ENCODE measurements at regions not wholly inside any gene's neighbourhood (a gene's known extent, or its start where the extent isn't known, plus 50 kb on each side); places are given as distances from the start of the nearest gene placed in this dataset.

- 50 to 73% (median 62%) methylated on average over 3 of the region's 3 CpGs for WGBS, 4 donors
- no peak overlapping the region for H3K27ac ChIP-seq
- H3K36me3 ChIP-seq (replicated peaks in 1 of 2) = no peaks in the 10 kb centered on the region
- no peak overlapping the region for H3K4me3 ChIP-seq
- H3K27me3 ChIP-seq = no peaks in the 10 kb centered on the region
- no peaks in the 10 kb centered on the region for H3K4me1 ChIP-seq (replicated peaks in 1 of 2)
- DNase-seq = no peak
- no peak for TF ChIP-seq CTCF (IDR thresholded peaks at IDR 0.05)
- TF ChIP-seq POLR2A (IDR thresholded peaks at IDR 0.05) = no peak
- no peaks in the 10 kb centered on the region for H3K9me3 ChIP-seq (replicated peaks in 1 of 3)
- intact Hi-C loops (cut with DNase I) = no loop called here
Measured at GRCh38 chr6:66814156-66814555, 1107.1 kb upstream of the EYS start.

GRCh38 chr6:66808771-66809170, 1101.7 kb upstream of the EYS start:
- no peak overlapping the region for H3K27ac ChIP-seq
- 82 to 94% (median 88%) methylated on average over 1 of the region's 1 CpG for WGBS, 4 donors
- no peaks in the 10 kb centered on the region for H3K4me1 ChIP-seq (replicated peaks in 1 of 2)
- no peak overlapping the region for H3K4me3 ChIP-seq
- TF ChIP-seq POLR2A (IDR thresholded peaks at IDR 0.05) (no peak), CTCF (IDR thresholded peaks at IDR 0.05) (no peak)
- intact Hi-C loops (cut with DNase I) = no loop called here
- no peak for DNase-seq
- H3K36me3 ChIP-seq (replicated peaks in 1 of 2) = no peaks in the 10 kb centered on the region
- no peaks in the 10 kb centered on the region for H3K27me3 ChIP-seq
- H3K9me3 ChIP-seq (replicated peaks in 1 of 3) = no peaks in the 10 kb centered on the region

- no peaks in the 10 kb centered on the region for H3K9me3 ChIP-seq (replicated peaks in 1 of 3)
- intact Hi-C loops (cut with DNase I) = no loop called here
- WGBS, 4 donors = 39 to 53% (median 47%) methylated on average over 2 to 3 of the region's 3 CpGs
- DNase-seq = no peak
- no peaks in the 10 kb centered on the region for H3K27me3 ChIP-seq
- TF ChIP-seq POLR2A (IDR thresholded peaks at IDR 0.05) (no peak), CTCF (IDR thresholded peaks at IDR 0.05) (no peak)
- H3K4me1 ChIP-seq (replicated peaks in 1 of 2) = no peaks in the 10 kb centered on the region
- H3K4me3 ChIP-seq = no peak overlapping the region
- no peaks in the 10 kb centered on the region for H3K36me3 ChIP-seq (replicated peaks in 1 of 2)
- no peak overlapping the region for H3K27ac ChIP-seq
Measured at GRCh38 chr6:66796987-66797386, 1090.0 kb upstream of the EYS start.

- Histone ChIP-seq H3K36me3 (replicated peaks in 1 of 2) (no peaks in the 10 kb centered on the region), H3K9me3 (replicated peaks in 1 of 3) (no peaks in the 10 kb centered on the region), H3K27ac (no peak overlapping the region), H3K27me3 (no peaks in the 10 kb centered on the region), H3K4me1 (replicated peaks in 1 of 2) (no peaks in the 10 kb centered on the region), H3K4me3 (no peak overlapping the region)
- WGBS, 4 donors = 92 to 93% (median 93%) methylated on average over 3 of the region's 3 CpGs; no CpG with 5 or more reads in 1 of the 4 donors
- intact Hi-C loops (cut with DNase I) = no loop called here
- no peak for DNase-seq
- TF ChIP-seq POLR2A (IDR thresholded peaks at IDR 0.05) (no peak), CTCF (IDR thresholded peaks at IDR 0.05) (no peak)
Measured at GRCh38 chr6:66788579-66788978, 1081.6 kb upstream of the EYS start.
